ENCODE measurements at regions not wholly inside any gene's neighbourhood (a gene's known extent, or its start where the extent isn't known, plus 50 kb on each side); places are given as distances from the start of the nearest gene placed in this dataset.
"Not testable (repeated sequence)": the region's sequence is repeated elsewhere in the genome, so short reads cannot be mapped to it uniquely, and the experiment has no call there.

DNA sequence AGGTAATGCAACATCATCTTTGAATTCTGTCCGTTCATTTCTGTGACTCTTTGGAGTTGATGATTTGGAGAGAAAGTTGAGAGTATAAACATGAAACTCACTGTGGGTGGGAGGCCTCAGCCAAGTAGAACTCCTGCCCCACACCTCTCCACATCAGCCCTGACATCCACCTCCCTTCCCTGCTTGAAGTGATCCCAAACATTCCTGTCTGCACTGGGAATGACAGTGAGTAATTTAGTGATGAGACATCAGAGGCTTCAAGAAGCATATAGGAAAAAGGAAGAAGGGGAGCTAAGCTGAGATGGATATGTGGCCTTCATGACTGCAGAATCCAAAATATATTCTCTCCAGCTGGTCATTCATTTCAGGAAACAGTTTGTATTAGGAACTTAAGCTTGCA lies 151.8 kb downstream of the SPATA18 start:
- intact Hi-C loops (cut with DNase I): no loop called here
- Histone ChIP-seq H3K27ac (ENCODE audit: low read depth in 1 of 2, low read length in 2 of 2) (no peak overlapping the region), H3K27me3 (ENCODE audit: control insufficient read depth in 1 of 2, insufficient read depth in 2 of 2, low read length in 1 of 2) (no peaks in the 10 kb centered on the region), H3K36me3 (ENCODE audit: control insufficient read depth in 1 of 2, insufficient read depth in 2 of 2, low read length in 1 of 2) (no peaks in the 10 kb centered on the region), H3K4me1 (ENCODE audit: control insufficient read depth in 1 of 2, insufficient read depth in 2 of 2, low read length in 2 of 2) (peaks cover 0 to 2% of the 10 kb centered on the region in 2 donors), H3K9me3 (ENCODE audit: control insufficient read depth, low read length) (no peaks in the 10 kb centered on the region), H3K4me3 (ENCODE audit: low read length in 2 of 2) (no peak overlapping the region)
- ATAC-seq (ENCODE audit: low FRiP score): no peak
- no peak for DNase-seq
- 62 to 75% methylated on average over 1 of the region's 1 CpG for WGBS, 2 donors

- H3K27me3 ChIP-seq (ENCODE audit: control insufficient read depth in 1 of 2, insufficient read depth in 2 of 2, low read length in 1 of 2): no peaks in the 10 kb centered on the region
- ATAC-seq (ENCODE audit: low FRiP score) (no peak), DNase-seq (no peak)
- 55 to 64% methylated on average over 1 of the region's 1 CpG for WGBS, 2 donors
- no peaks in the 10 kb centered on the region for H3K4me1 ChIP-seq (ENCODE audit: control insufficient read depth in 1 of 2, insufficient read depth in 2 of 2, low read length in 2 of 2)
- intact Hi-C loops (cut with DNase I): no loop called here
- no peaks in the 10 kb centered on the region for H3K9me3 ChIP-seq (ENCODE audit: control insufficient read depth, low read length)
- no peaks in the 10 kb centered on the region for H3K36me3 ChIP-seq (ENCODE audit: control insufficient read depth in 1 of 2, insufficient read depth in 2 of 2, low read length in 1 of 2)
- H3K27ac ChIP-seq (ENCODE audit: low read depth in 1 of 2, low read length in 2 of 2): no peak overlapping the region
- H3K4me3 ChIP-seq (ENCODE audit: low read length in 2 of 2): no peak overlapping the region
These were observed 152.2 kb downstream of the SPATA18 start for GRCh38 chr4:52203351-52203750.

GRCh38 chr4:52204921-52205320 lies 153.8 kb downstream of the SPATA18 start:
- WGBS, 2 donors: 94 to 96% methylated on average over 3 of the region's 3 CpGs
- Histone ChIP-seq H3K4me3 (ENCODE audit: low read length in 2 of 2) (no peak overlapping the region), H3K9me3 (ENCODE audit: control insufficient read depth, low read length) (no peaks in the 10 kb centered on the region), H3K36me3 (ENCODE audit: control insufficient read depth in 1 of 2, insufficient read depth in 2 of 2, low read length in 1 of 2) (no peaks in the 10 kb centered on the region), H3K4me1 (ENCODE audit: control insufficient read depth in 1 of 2, insufficient read depth in 2 of 2, low read length in 2 of 2) (no peaks in the 10 kb centered on the region), H3K27ac (ENCODE audit: low read depth in 1 of 2, low read length in 2 of 2) (no peak overlapping the region), H3K27me3 (ENCODE audit: control insufficient read depth in 1 of 2, insufficient read depth in 2 of 2, low read length in 1 of 2) (no peaks in the 10 kb centered on the region)
- no peak for ATAC-seq (ENCODE audit: low FRiP score)
- intact Hi-C loops (cut with DNase I): no loop called here
- DNase-seq: no peak

DNA sequence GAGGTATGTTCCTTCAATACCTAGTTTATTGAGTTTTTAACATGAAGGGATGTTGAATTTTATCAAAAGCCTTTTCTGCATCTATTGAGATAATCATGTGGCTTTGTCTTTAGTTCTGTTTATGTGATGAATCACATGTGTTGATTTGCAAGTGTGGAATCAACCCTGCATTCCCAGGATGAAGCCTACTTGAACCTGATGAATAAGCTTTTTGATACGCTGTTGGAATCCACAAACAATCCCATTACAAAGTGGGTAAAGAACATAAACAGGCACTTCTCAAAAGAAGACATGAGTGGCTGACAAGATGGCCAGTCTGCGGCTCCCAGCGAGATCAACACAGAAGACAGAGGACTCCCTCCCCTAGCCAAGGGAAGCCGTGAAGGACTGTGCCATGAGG lies 156.0 kb downstream of the SPATA18 start:
- H3K27me3 ChIP-seq (ENCODE audit: control insufficient read depth in 1 of 2, insufficient read depth in 2 of 2, low read length in 1 of 2); H3K36me3 ChIP-seq (ENCODE audit: control insufficient read depth in 1 of 2, insufficient read depth in 2 of 2, low read length in 1 of 2); ATAC-seq (ENCODE audit: low FRiP score); H3K27ac ChIP-seq (ENCODE audit: low read depth in 1 of 2, low read length in 2 of 2); H3K4me1 ChIP-seq (ENCODE audit: control insufficient read depth in 1 of 2, insufficient read depth in 2 of 2, low read length in 2 of 2); intact Hi-C loops (cut with DNase I); H3K9me3 ChIP-seq (ENCODE audit: control insufficient read depth, low read length); DNase-seq; H3K4me3 ChIP-seq (ENCODE audit: low read length in 2 of 2): not testable (repeated sequence)
- WGBS, 2 donors: 91 to 92% methylated on average over 4 of the region's 4 CpGs

- intact Hi-C loops (cut with DNase I): no loop called here
- Histone ChIP-seq H3K9me3 (ENCODE audit: control insufficient read depth, low read length) (no peaks in the 10 kb centered on the region), H3K4me3 (ENCODE audit: low read length in 2 of 2) (no peak overlapping the region), H3K27ac (ENCODE audit: low read depth in 1 of 2, low read length in 2 of 2) (no peak overlapping the region), H3K27me3 (ENCODE audit: control insufficient read depth in 1 of 2, insufficient read depth in 2 of 2, low read length in 1 of 2) (no peaks in the 10 kb centered on the region), H3K4me1 (ENCODE audit: control insufficient read depth in 1 of 2, insufficient read depth in 2 of 2, low read length in 2 of 2) (no peaks in the 10 kb centered on the region), H3K36me3 (ENCODE audit: control insufficient read depth in 1 of 2, insufficient read depth in 2 of 2, low read length in 1 of 2) (no peaks in the 10 kb centered on the region)
- no peak for DNase-seq
- WGBS, 2 donors: 4 to 6% methylated on average over 3 of the region's 3 CpGs
- ATAC-seq (ENCODE audit: low FRiP score): no peak
These were observed 161.6 kb downstream of the SPATA18 start for GRCh38 chr4:52212702-52213101.

- Histone ChIP-seq H3K27ac (ENCODE audit: low read depth in 1 of 2, low read length in 2 of 2) (no peak overlapping the region), H3K4me3 (ENCODE audit: low read length in 2 of 2) (no peak overlapping the region), H3K4me1 (ENCODE audit: control insufficient read depth in 1 of 2, insufficient read depth in 2 of 2, low read length in 2 of 2) (no peaks in the 10 kb centered on the region), H3K27me3 (ENCODE audit: control insufficient read depth in 1 of 2, insufficient read depth in 2 of 2, low read length in 1 of 2) (no peaks in the 10 kb centered on the region), H3K36me3 (ENCODE audit: control insufficient read depth in 1 of 2, insufficient read depth in 2 of 2, low read length in 1 of 2) (no peaks in the 10 kb centered on the region), H3K9me3 (ENCODE audit: control insufficient read depth, low read length) (no peaks in the 10 kb centered on the region)
- ATAC-seq (ENCODE audit: low FRiP score) (no peak), DNase-seq (no peak)
- 61 to 62% methylated on average over 3 of the region's 3 CpGs for WGBS, 2 donors
- intact Hi-C loops (cut with DNase I): loop anchor here (5.0 to 10.0 kb wide), 3 partner anchors 143 to 751 kb away; no protein-coding TSS in a partner anchor
These were observed 180.4 kb downstream of the SPATA18 start for GRCh38 chr4:52231526-52231925.

- H3K4me1 ChIP-seq (ENCODE audit: control insufficient read depth in 1 of 2, insufficient read depth in 2 of 2, low read length in 2 of 2): no peaks in the 10 kb centered on the region
- no peaks in the 10 kb centered on the region for H3K9me3 ChIP-seq (ENCODE audit: control insufficient read depth, low read length)
- no peak overlapping the region for H3K27ac ChIP-seq (ENCODE audit: low read depth in 1 of 2, low read length in 2 of 2)
- peak; percentile 84 for ATAC-seq (ENCODE audit: low FRiP score)
- H3K36me3 ChIP-seq (ENCODE audit: control insufficient read depth in 1 of 2, insufficient read depth in 2 of 2, low read length in 1 of 2): no peaks in the 10 kb centered on the region
- no peaks in the 10 kb centered on the region for H3K27me3 ChIP-seq (ENCODE audit: control insufficient read depth in 1 of 2, insufficient read depth in 2 of 2, low read length in 1 of 2)
- 5 to 8% methylated on average over 6 of the region's 6 CpGs for WGBS, 2 donors
- peak overlapping the region in 1 of 2 donors; percentile 41 for H3K4me3 ChIP-seq (ENCODE audit: low read length in 2 of 2)
- intact Hi-C loops (cut with DNase I): loop anchor here (2.0 to 10.0 kb wide), 4 partner anchors 140 to 748 kb away; no protein-coding TSS in a partner anchor
- no peak for DNase-seq
These were observed 183.7 kb downstream of the SPATA18 start for GRCh38 chr4:52234561-52235440.

DNA sequence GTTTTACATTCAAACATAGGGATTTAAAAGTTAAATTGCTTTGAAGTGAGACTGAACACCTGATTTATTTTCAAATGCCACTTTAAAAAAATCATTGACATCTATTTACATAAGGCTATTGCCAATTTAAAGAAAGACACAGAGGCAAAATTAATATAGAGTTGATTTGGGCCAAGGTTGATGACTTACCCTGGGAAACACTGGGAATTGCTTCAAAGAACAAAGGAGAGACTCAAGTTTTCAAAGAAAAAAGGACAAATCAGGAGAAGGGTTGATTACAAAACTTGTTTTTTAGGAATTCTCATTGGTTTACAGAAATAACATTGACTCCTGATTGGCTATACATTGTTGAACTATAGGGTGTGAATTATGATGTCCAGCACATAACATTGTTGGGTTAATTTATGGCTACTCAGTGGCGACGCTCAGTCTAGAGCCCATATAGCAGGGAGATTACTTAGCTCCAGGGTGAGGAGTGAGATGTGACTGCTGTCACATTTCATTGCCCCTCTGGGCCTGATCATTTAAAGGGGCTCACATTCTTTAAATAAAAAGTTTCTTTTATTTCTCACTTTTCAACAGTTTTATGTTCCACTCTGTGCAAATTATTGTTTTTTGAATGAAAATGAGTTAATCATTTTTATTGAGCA lies 184.6 kb downstream of the SPATA18 start:
- H3K27ac ChIP-seq (ENCODE audit: low read depth in 1 of 2, low read length in 2 of 2): no peak overlapping the region
- H3K4me1 ChIP-seq (ENCODE audit: control insufficient read depth in 1 of 2, insufficient read depth in 2 of 2, low read length in 2 of 2): no peaks in the 10 kb centered on the region
- H3K9me3 ChIP-seq (ENCODE audit: control insufficient read depth, low read length): no peaks in the 10 kb centered on the region
- no peaks in the 10 kb centered on the region for H3K36me3 ChIP-seq (ENCODE audit: control insufficient read depth in 1 of 2, insufficient read depth in 2 of 2, low read length in 1 of 2)
- 91 to 94% methylated on average over 2 of the region's 2 CpGs for WGBS, 2 donors
- ATAC-seq (ENCODE audit: low FRiP score) (no peak), DNase-seq (no peak)
- intact Hi-C loops (cut with DNase I): loop anchor here (2.0 to 10.0 kb wide), 3 partner anchors 139 to 747 kb away; no protein-coding TSS in a partner anchor
- H3K27me3 ChIP-seq (ENCODE audit: control insufficient read depth in 1 of 2, insufficient read depth in 2 of 2, low read length in 1 of 2): no peaks in the 10 kb centered on the region
- no peak overlapping the region for H3K4me3 ChIP-seq (ENCODE audit: low read length in 2 of 2)

DNA sequence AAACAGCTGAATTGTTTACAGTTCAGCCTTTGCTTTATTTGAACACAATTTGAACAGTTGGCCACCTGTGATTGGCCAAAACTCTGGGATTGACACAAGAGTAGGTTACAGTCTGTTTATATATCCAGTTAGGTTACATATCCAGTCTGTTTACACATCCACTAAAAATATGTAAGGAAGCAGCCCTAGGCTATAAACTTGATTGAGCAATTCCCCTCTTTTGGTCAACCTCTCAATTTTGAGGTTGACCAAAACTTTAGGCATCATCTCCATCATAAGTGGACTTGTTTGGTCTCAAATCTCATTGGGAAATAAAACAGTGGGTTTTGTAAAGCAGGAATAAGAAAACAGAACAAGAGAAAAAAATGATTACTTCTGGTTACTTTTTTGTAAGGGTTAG lies 190.8 kb downstream of the SPATA18 start:
- H3K9me3 ChIP-seq (ENCODE audit: control insufficient read depth, low read length): no peaks in the 10 kb centered on the region
- peaks cover 2% of the 10 kb centered on the region in 2 donors for H3K4me1 ChIP-seq (ENCODE audit: control insufficient read depth in 1 of 2, insufficient read depth in 2 of 2, low read length in 2 of 2)
- DNase-seq: no peak
- no peak for ATAC-seq (ENCODE audit: low FRiP score)
- no peaks in the 10 kb centered on the region for H3K27me3 ChIP-seq (ENCODE audit: control insufficient read depth in 1 of 2, insufficient read depth in 2 of 2, low read length in 1 of 2)
- no peaks in the 10 kb centered on the region for H3K36me3 ChIP-seq (ENCODE audit: control insufficient read depth in 1 of 2, insufficient read depth in 2 of 2, low read length in 1 of 2)
- H3K4me3 ChIP-seq (ENCODE audit: low read length in 2 of 2): no peak overlapping the region
- H3K27ac ChIP-seq (ENCODE audit: low read depth in 1 of 2, low read length in 2 of 2): no peak overlapping the region
- intact Hi-C loops (cut with DNase I): no loop called here

All from aorta (tissue), 5 donors.